Neural progenitor cell (in vitro differentiated cells): ENCODE measurements at regions not wholly inside any gene's neighbourhood (a gene's known extent, or its start where the extent isn't known, plus 50 kb on each side); places are given as distances from the start of the nearest gene placed in this dataset.

Experiments used
- DNase-seq: peaks from one replicate; pipeline ENCODE4 v3.0.0-alpha.2; 2016; ENCODE audit warnings: low spot score
- H2AFZ ChIP-seq: fragments of 200-600 bp; sonication (generic); replicated peaks from 2 replicates; pipeline ENCODE4 v1.6.1; 2016; ENCODE audit warnings: antibody characterized with exemption
- H3F3A ChIP-seq: fragments of 200-600 bp; sonication (generic); 2 replicates; pipeline ENCODE4 v1.6.1; 2016; ENCODE audit warnings: antibody characterized with exemption, low read depth
- H3K27ac ChIP-seq: fragments of 200-600 bp; sonication (generic); 2 replicates; pipeline ENCODE4 v1.5.1; 2016; ENCODE audit warnings: mild to moderate bottlenecking
- H3K27me3 ChIP-seq: fragments of 200-600 bp; sonication (generic); 2 replicates; pipeline ENCODE4 v1.6.1; 2016; ENCODE audit warnings: mild to moderate bottlenecking, moderate library complexity
- H3K36me3 ChIP-seq: fragments of 200-600 bp; sonication (generic); 2 replicates; pipeline ENCODE4 v1.5.1; 2016
- H3K4me1 ChIP-seq: fragments of 200-600 bp; sonication (generic); 2 replicates; pipeline ENCODE4 v1.6.1; 2016; ENCODE audit warnings: mixed run types
- H3K4me2 ChIP-seq: fragments of 200-600 bp; sonication (generic); 2 replicates; pipeline ENCODE4 v1.6.1; 2016
- H3K4me3 ChIP-seq: fragments of 200-600 bp; sonication (generic); 2 replicates; pipeline ENCODE4 v1.5.1; 2016
- H3K79me2 ChIP-seq: fragments of 200-600 bp; sonication (generic); 2 replicates; pipeline ENCODE4 v1.6.1; 2016; ENCODE audit warnings: low read depth
- H3K9ac ChIP-seq: fragments of 200-600 bp; sonication (generic); 2 replicates; pipeline ENCODE4 v1.6.1; 2016
- H3K9me3 ChIP-seq: fragments of 200-600 bp; sonication (generic); 2 replicates; pipeline ENCODE4 v1.5.1; 2016; ENCODE audit warnings: low read depth
- H4K20me1 ChIP-seq: fragments of 200-600 bp; sonication (generic); 2 replicates; pipeline ENCODE4 v1.6.1; 2016; ENCODE audit warnings: low read depth
- H3K27ac Mint-ChIP-seq: 3 replicates; pipeline ENCODE4 v1.8.0; 2021; ENCODE audit warnings: mixed read lengths
- H3K27me3 Mint-ChIP-seq: 2 replicates; pipeline ENCODE4 v1.8.0; 2022; ENCODE audit warnings: low read depth, mild to moderate bottlenecking, inconsistent platforms, moderate library complexity, mixed read lengths; ENCODE audit not compliant: insufficient read depth
- H3K36me3 Mint-ChIP-seq: 3 replicates; pipeline ENCODE4 v1.8.0; 2021; ENCODE audit warnings: mixed read lengths
- H3K4me1 Mint-ChIP-seq: 3 replicates; pipeline ENCODE4 v1.8.0; 2021; ENCODE audit warnings: mixed read lengths
- H3K4me3 Mint-ChIP-seq: 3 replicates; pipeline ENCODE4 v1.8.0; 2021; ENCODE audit warnings: mild to moderate bottlenecking, moderate library complexity, mixed read lengths
- H3K9me3 Mint-ChIP-seq: 3 replicates; pipeline ENCODE4 v1.8.0; 2020; ENCODE audit warnings: mixed read lengths
- CTCF ChIP-seq: fragments of 200-600 bp; sonication (generic); IDR thresholded peaks from 2 replicates; pipeline ENCODE4 v1.5.1; 2017; ENCODE audit warnings: antibody characterized with exemption, mild to moderate bottlenecking
- EZH2 ChIP-seq: fragments of 200-600 bp; sonication (generic); IDR thresholded peaks from 2 replicates; pipeline ENCODE4 v1.6.1; 2017; ENCODE audit warnings: antibody characterized with exemption, mild to moderate bottlenecking, moderate library complexity
- EZH2phosphoT487 ChIP-seq: fragments of 200-600 bp; sonication (generic); IDR thresholded peaks from 2 replicates; pipeline ENCODE4 v1.6.1; 2017; ENCODE audit warnings: antibody characterized with exemption

- Mint-ChIP-seq H3K4me3 (no peak overlapping the region), H3K27me3 (peaks cover 4% of the 10 kb centered on the region), H3K4me1 (no peaks in the 10 kb centered on the region), H3K9me3 (peaks cover 23% of the 10 kb centered on the region), H3K36me3 (no peaks in the 10 kb centered on the region), H3K27ac (no peak overlapping the region)
- no peak overlapping the region for H3K4me3 ChIP-seq
- H3K36me3 ChIP-seq = no peaks in the 10 kb centered on the region
- no peak for DNase-seq
- TF ChIP-seq CTCF = no peak
- no peak for TF ChIP-seq EZH2
- no peak for TF ChIP-seq EZH2phosphoT487
- no peaks in the 10 kb centered on the region for H3K27me3 ChIP-seq
- H3F3A ChIP-seq = no peaks in the 10 kb centered on the region
- H4K20me1 ChIP-seq = no peaks in the 10 kb centered on the region
- no peak overlapping the region for H3K4me2 ChIP-seq
- H3K79me2 ChIP-seq = no peaks in the 10 kb centered on the region
- no peaks in the 10 kb centered on the region for H3K9me3 ChIP-seq
- H2AFZ ChIP-seq = no peak overlapping the region
- H3K27ac ChIP-seq = no peak overlapping the region
- H3K9ac ChIP-seq = no peak overlapping the region
- no peaks in the 10 kb centered on the region for H3K4me1 ChIP-seq
Observed at GRCh38 chr22:47395481-47395880, 633.0 kb downstream of the TBC1D22A start.

GRCh38 chr22:47394504-47395440 is 632.3 kb downstream of the TBC1D22A start:
- Histone ChIP-seq H3K9me3 (no peaks in the 10 kb centered on the region), H3F3A (no peaks in the 10 kb centered on the region), H3K79me2 (no peaks in the 10 kb centered on the region), H4K20me1 (no peaks in the 10 kb centered on the region), H3K4me3 (no peak overlapping the region), H3K4me1 (no peaks in the 10 kb centered on the region), H2AFZ (no peak overlapping the region), H3K27ac (no peak overlapping the region), H3K4me2 (no peak overlapping the region), H3K27me3 (no peaks in the 10 kb centered on the region), H3K36me3 (no peaks in the 10 kb centered on the region), H3K9ac (no peak overlapping the region)
- Mint-ChIP-seq H3K9me3 (peaks cover 24% of the 10 kb centered on the region), H3K36me3 (no peaks in the 10 kb centered on the region), H3K27me3 (peaks cover 4% of the 10 kb centered on the region), H3K4me1 (no peaks in the 10 kb centered on the region), H3K27ac (no peak overlapping the region), H3K4me3 (no peak overlapping the region)
- TF ChIP-seq CTCF (no peak), EZH2 (no peak), EZH2phosphoT487 (no peak)
- DNase-seq = no peak

- no peak overlapping the region for H3K4me3 ChIP-seq
- Mint-ChIP-seq H3K27ac (no peak overlapping the region), H3K4me1 (no peaks in the 10 kb centered on the region), H3K36me3 (no peaks in the 10 kb centered on the region), H3K27me3 (peaks cover 4% of the 10 kb centered on the region), H3K4me3 (no peak overlapping the region), H3K9me3 (peaks cover 21% of the 10 kb centered on the region)
- H3K9me3 ChIP-seq = no peaks in the 10 kb centered on the region
- DNase-seq = no peak
- H3K36me3 ChIP-seq = no peaks in the 10 kb centered on the region
- no peak overlapping the region for H3K9ac ChIP-seq
- TF ChIP-seq EZH2phosphoT487 (no peak), CTCF (no peak), EZH2 (no peak)
- no peaks in the 10 kb centered on the region for H4K20me1 ChIP-seq
- H3K4me2 ChIP-seq = no peak overlapping the region
- no peaks in the 10 kb centered on the region for H3F3A ChIP-seq
- H2AFZ ChIP-seq = no peak overlapping the region
- no peak overlapping the region for H3K27ac ChIP-seq
- H3K79me2 ChIP-seq = no peaks in the 10 kb centered on the region
- H3K4me1 ChIP-seq = no peaks in the 10 kb centered on the region
- H3K27me3 ChIP-seq = no peaks in the 10 kb centered on the region
Observed at GRCh38 chr22:47393191-47393590, 630.7 kb downstream of the TBC1D22A start.
